ENCODE measurements at regions not wholly inside any gene's neighbourhood (a gene's known extent, or its start where the extent isn't known, plus 50 kb on each side); places are given as distances from the start of the nearest gene placed in this dataset.

DNA sequence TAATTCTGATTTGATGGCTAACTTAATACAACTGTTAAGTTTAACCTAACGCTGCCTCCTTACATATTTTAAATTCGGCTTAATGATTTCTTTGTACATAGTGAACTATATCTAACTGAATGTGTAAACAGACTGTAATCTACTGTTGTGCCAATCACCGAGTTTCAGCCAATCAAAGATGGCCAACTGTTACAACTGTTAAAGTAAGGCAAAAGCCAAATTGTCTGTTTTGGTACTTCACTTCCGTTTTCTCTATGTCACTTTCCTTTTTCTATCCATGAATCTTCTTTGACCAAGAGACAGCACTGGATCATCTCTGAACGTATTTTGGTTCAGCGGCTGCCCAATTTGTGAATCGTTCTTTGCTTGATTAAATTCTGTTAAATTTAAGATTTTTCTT, 137.0 kb downstream of the LMLN start:
- TF ChIP-seq, protein P1, sequence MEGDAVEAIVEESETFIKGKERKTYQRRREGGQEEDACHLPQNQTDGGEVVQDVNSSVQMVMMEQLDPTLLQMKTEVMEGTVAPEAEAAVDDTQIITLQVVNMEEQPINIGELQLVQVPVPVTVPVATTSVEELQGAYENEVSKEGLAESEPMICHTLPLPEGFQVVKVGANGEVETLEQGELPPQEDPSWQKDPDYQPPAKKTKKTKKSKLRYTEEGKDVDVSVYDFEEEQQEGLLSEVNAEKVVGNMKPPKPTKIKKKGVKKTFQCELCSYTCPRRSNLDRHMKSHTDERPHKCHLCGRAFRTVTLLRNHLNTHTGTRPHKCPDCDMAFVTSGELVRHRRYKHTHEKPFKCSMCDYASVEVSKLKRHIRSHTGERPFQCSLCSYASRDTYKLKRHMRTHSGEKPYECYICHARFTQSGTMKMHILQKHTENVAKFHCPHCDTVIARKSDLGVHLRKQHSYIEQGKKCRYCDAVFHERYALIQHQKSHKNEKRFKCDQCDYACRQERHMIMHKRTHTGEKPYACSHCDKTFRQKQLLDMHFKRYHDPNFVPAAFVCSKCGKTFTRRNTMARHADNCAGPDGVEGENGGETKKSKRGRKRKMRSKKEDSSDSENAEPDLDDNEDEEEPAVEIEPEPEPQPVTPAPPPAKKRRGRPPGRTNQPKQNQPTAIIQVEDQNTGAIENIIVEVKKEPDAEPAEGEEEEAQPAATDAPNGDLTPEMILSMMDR (IDR thresholded peaks at IDR 0.05) = no peak
- TF ChIP-seq EZH2phosphoT487 (IDR thresholded peaks at IDR 0.05) = no peak
- no peak for TF ChIP-seq EZH2 (IDR thresholded peaks at IDR 0.05)

Measured in neural progenitor cell (in vitro differentiated cells).